NCI-H2227 treated with DMSO at 0.1 percent for 48 hours (cell line): ENCODE measurements at regions not wholly inside any gene's neighbourhood (a gene's known extent, or its start where the extent isn't known, plus 50 kb on each side); places are given as distances from the start of the nearest gene placed in this dataset.

Experiments used
- DNase-seq: peaks from one replicate; lab custom pipeline; 2025; lab: John Stamatoyannopoulos, UW

DNA sequence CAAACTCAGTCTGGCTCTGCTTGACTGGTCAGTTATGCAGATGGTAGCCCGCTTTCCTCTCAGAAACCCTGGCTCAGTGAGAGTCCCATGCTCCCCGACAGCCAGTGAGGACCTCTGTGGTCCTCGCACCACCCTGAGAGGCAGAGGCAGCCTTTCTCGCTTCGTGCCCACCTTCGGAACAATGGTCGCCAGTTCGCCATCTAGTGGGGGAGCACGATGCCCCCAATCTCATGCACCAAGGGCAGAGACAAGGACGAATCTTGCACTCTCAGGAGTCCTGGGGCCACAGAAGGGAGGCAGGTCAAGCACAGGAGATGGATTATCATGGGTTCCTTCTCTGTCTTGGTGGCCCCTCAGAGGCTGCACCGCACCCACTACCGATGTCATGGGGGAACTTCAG, 75.2 kb downstream of the RHCG start:
- no peak for DNase-seq

- no peak for DNase-seq
Observed at GRCh38 chr15:89419370-89419984, 76.9 kb downstream of the RHCG start.

- no peak for DNase-seq
Observed at GRCh38 chr15:89417206-89417725, 79.1 kb downstream of the RHCG start.

DNA sequence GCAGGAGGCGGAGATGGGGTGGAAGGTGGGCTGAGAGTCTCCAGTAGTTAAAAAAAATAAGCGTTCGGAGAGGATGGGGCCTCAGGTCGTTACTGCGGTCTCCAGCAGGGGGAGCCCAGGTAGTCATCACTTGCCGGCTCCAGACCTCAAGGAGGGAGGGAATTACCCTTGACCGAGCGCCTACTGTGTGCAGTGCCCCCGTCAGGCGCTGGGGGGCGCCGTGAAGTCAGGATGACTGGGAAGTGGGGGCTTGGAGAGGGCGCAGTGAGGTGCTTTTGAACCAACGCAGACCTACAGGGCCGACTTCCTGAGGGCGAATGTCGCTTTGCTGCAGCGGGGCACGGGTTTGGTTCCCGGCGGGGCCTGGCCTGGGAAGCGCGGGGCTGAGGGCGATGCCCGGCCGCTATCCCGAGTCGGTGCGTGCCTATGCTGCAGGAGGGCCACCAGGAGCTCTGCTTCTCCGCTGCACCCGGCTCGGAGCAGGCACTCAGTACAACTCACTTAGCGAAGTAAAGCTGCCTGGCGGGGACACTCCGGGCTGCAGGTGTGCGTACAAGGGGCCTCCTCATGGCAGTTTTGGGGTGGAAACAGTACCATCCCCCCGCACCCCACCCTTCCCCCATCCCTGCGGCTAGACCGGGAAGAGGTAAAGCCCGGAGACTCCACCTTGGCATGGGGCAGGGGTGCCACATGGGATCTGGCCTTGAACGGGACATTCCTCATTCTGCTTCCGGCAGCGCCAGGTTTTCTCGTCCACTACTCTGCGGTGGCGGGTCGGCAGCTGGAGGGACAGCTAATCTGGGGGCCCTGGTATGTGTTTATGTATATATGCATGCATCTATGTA, 79.8 kb downstream of the RHCG start:
- DNase-seq: no peak

DNA sequence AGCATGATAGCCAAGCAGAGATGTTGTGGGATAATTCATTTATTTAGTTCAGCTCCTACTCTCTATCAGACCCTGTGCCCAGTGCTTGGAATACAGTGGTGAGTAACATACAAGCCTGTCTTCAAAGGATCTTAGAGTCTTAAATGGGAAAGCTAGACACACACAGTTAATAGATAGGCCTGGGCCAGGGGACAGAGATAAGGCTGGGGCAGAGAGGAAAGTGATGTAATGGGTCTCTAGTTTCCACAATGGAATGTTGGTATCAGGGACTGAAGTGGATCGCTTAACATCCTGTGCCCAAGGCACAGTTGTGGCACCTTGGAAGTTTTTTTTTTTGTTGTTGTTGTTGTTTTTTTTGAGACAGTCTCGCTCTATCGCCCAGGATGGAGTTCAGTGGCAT, 79.9 kb upstream of the POLG start:
- DNase-seq: no peak

DNA sequence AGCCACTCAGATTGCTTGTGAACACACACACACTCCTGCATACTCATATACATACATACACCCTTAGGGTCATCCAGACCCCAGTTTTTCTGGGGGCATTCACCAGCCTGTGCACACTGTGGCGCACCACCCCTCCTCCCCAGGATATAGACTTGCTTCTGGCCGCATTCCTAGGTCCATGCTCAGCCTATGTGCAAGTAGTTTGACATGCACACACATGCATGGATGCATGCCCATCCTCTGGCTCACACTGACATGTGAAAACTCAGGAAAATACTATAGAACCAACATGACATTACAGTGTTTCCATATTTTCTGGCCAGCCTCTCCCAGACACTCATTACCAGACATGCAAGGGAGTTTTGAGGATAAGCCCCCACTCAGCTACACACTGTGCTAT, 79.3 kb upstream of the POLG start:
- no peak for DNase-seq

GRCh38 chr15:89412905-89413411, 78.3 kb upstream of the POLG start:
- DNase-seq: no peak

DNA sequence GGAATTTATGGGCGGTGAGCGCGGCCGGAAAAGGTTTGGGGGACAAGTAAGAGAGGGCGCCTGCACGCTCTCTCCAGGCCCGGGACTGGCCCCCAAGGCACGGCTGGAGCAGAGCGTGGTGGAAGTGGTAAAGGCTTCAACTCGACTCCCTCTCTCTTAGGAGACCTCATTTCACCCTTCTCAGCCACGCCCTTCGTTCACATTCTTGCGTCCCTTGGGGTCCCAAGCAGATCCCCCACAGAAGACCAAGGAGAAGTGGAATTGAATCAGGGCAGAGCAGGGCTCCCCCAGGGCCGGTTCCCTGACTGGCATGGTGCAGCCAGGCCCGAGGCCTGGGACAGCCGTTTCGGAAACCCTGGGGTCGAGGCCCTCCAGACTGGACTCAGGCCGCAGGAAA, 75.4 kb upstream of the POLG start:
- DNase-seq: no peak

GRCh38 chr15:89409184-89410038, 74.8 kb upstream of the POLG start:
- DNase-seq: no peak

GRCh38 chr15:89408372-89409183, 74.0 kb upstream of the POLG start:
- DNase-seq: no peak

- DNase-seq: no peak
Observed at GRCh38 chr15:89406940-89407607, 72.5 kb upstream of the POLG start.

DNA sequence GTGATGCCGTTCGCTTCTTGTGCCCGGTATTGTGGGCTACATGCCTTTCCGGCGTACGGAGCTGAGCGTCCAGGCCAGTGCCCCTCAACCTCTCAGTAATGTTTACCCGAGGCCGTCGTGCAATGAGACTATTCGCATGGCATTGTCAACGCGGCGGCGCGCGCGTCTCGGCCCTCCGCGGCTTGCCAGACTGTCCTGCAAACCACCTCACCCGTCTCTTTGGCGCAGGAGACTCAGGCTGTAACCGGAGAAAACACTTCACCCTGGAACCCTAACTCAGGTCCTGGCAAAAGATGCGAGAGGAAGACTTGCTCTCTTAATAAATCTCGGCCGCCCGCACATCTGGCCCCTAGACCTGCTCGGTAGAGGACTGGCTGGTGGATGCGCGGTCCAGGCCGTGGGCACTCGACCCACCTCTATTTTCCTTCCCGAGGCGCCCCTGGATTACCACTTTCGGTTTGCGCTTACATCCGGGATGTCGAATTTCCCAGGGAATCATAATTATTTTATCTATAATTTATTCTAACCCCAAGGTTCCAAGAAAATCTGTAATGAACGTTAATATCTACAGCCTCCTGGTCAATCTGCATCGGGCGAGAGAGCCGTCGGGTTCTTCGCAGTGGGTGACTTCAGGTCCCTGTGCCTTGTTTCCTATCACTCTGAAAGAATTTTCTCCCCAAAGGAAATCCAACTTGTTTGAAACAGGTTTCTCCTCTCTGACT, 71.8 kb upstream of the POLG start:
- no peak for DNase-seq

DNA sequence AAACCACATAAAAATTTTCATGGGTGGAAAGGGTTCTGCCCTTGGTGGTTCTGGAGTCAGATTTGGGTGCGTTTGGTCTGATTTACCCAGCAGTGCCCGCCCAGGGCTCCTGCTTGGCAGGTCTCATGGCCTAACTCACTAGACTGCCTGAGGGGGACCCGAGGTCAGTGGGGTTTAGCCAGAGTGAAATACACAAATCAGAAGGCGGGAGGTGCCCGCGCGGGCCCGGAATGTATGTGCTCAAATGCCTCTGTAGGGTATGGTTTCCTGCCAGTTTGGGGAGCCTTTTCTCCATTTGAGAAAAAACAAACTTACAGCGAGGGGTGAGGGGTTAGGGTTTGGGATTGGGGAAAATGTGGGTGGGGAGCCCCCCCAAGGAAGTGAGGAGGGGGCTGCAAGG, 70.9 kb upstream of the POLG start:
- DNase-seq: no peak

GRCh38 chr15:89404023-89404422, 69.4 kb upstream of the POLG start:
- no peak for DNase-seq

DNA sequence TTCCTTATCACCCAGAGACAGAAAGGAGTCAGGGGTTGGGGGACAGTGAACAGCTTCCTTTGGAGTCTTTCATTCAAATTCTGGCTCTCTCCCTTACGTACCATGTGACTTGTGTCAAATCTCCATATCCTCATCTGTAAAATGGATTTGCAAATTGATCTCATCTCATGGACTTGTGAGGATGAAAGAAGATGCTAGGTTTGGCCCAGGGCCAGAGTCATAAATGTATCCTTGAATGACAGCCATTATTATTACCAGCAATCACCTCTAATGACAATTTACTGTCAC, 67.8 kb upstream of the POLG start:
- no peak for DNase-seq

- DNase-seq: no peak
Observed at GRCh38 chr15:89401631-89402517, 67.2 kb upstream of the POLG start.

- no peak for DNase-seq
Observed at GRCh38 chr15:89400782-89401545, 66.3 kb upstream of the POLG start.

- DNase-seq: peak; percentile 36
Observed at GRCh38 chr15:89400116-89400781, 65.6 kb upstream of the POLG start.
